ENCODE measurements at regions not wholly inside any gene's neighbourhood (a gene's known extent, or its start where the extent isn't known, plus 50 kb on each side); places are given as distances from the start of the nearest gene placed in this dataset.

- ATAC-seq (ENCODE audit: low FRiP score in 2 of 2) (no peak), DNase-seq (no peak)
- Histone ChIP-seq H3K27me3 (no peaks in the 10 kb centered on the region), H3K27ac (no peak overlapping the region), H3K4me3 (no peak overlapping the region), H3K4me1 (peaks cover 0 to 6% (median 1%) of the 10 kb centered on the region in 4 donors), H3K36me3 (no peaks in the 10 kb centered on the region), H3K9me3 (no peaks in the 10 kb centered on the region)
- TF ChIP-seq CTCF (IDR thresholded peaks at IDR 0.05) (no peak), POLR2AphosphoS5 (IDR thresholded peaks at IDR 0.05) (no peak), EP300 (IDR thresholded peaks at IDR 0.05) (no peak), POLR2A (IDR thresholded peaks at IDR 0.05) (no peak)
- WGBS, 2 donors: 75 to 78% methylated on average over 4 of the region's 4 CpGs
Measured at GRCh38 chr13:76730220-76730619, 156.0 kb downstream of the KCTD12 start.

DNA sequence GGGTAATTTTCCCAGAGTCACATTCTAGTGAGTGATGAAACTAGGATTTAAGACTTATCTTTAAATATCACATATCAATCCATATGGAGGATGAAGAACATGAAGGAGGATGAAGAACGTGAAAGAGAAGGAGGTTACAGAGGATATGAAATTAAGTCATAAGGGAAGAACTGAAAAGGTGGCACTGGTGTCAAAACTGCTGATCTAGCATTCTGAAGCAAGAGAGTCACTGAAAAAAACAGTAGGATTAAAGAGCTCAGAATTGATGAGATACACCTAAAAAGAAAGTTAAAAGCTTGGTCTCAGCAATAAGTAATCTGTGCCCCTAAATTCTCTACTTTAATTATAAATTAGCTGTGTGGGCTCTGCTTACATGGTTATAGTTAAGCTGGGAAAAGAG, 156.5 kb downstream of the KCTD12 start:
- H3K9me3 ChIP-seq: no peaks in the 10 kb centered on the region
- peaks cover 3 to 11% (median 3%) of the 10 kb centered on the region in 4 donors for H3K4me1 ChIP-seq
- no peaks in the 10 kb centered on the region for H3K27me3 ChIP-seq
- DNase-seq: no peak
- H3K27ac ChIP-seq: no peak overlapping the region
- no peak overlapping the region for H3K4me3 ChIP-seq
- 40 to 77% methylated on average over 1 of the region's 1 CpG for WGBS, 2 donors
- H3K36me3 ChIP-seq: no peaks in the 10 kb centered on the region
- TF ChIP-seq EP300 (IDR thresholded peaks at IDR 0.05) (no peak), CTCF (IDR thresholded peaks at IDR 0.05) (no peak), POLR2A (IDR thresholded peaks at IDR 0.05) (no peak), POLR2AphosphoS5 (IDR thresholded peaks at IDR 0.05) (no peak)
- no peak for ATAC-seq (ENCODE audit: low FRiP score in 2 of 2)

DNA sequence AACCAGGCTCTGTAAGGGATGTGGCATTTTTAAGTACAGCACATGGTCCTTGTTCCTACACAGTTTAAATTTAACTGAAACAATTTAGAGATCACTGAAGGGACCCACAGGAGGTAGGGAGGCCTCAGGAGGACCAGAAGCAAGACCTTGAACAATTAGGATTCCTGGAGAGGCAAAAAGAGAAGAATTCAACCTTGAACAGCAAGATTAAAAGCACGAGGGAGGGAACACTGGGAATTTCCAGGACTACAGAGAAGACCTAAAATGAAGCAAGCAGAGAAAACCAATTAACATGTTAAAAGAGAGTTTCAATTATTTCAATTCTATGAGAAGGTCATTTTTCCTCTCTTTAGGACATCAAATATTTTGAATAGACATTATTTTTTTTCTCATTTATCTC, 160.3 kb downstream of the KCTD12 start:
- H3K27ac ChIP-seq: no peak overlapping the region
- no peaks in the 10 kb centered on the region for H3K9me3 ChIP-seq
- peaks cover 19 to 27% (median 21%) of the 10 kb centered on the region in 4 donors for H3K4me1 ChIP-seq
- H3K4me3 ChIP-seq: no peak overlapping the region
- H3K36me3 ChIP-seq: no peaks in the 10 kb centered on the region
- ATAC-seq (ENCODE audit: low FRiP score in 2 of 2) (no peak), DNase-seq (no peak)
- no peak for TF ChIP-seq POLR2AphosphoS5 (IDR thresholded peaks at IDR 0.05)
- WGBS, 2 donors: 64 to 66% methylated on average over 1 of the region's 1 CpG
- no peaks in the 10 kb centered on the region for H3K27me3 ChIP-seq

- TF ChIP-seq POLR2AphosphoS5 (IDR thresholded peaks at IDR 0.05): no peak
- no peak for TF ChIP-seq POLR2A (IDR thresholded peaks at IDR 0.05)
- no peak for TF ChIP-seq CTCF (IDR thresholded peaks at IDR 0.05)
- no peak for TF ChIP-seq EP300 (IDR thresholded peaks at IDR 0.05)
Measured at GRCh38 chr13:76725211-76725610, 161.0 kb downstream of the KCTD12 start.

DNA sequence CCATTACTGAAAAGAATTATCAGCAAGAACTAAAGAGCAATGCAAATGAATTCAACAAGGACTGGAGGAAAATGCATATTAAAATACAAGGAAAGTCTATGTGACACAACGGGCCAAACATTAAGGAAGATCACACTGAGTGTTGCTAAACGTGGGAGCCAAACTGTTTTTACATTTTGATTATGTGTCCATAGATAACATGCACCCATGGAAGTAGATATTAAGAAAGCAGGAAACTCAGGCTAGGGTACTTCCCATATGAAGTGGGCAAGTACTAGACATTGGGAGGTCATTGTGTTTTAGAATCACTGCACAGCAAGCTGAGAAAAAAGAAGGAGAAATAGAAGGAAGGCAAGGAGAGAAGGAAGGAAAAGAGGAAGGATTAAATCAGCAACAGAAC, 161.8 kb downstream of the KCTD12 start:
- no peak for DNase-seq
- Histone ChIP-seq H3K4me1 (peaks cover 19 to 25% (median 20%) of the 10 kb centered on the region in 4 donors), H3K9me3 (no peaks in the 10 kb centered on the region), H3K27me3 (no peaks in the 10 kb centered on the region), H3K36me3 (no peaks in the 10 kb centered on the region), H3K27ac (no peak overlapping the region), H3K4me3 (no peak overlapping the region)
- ATAC-seq (ENCODE audit: low FRiP score in 2 of 2): no peak
- 31 to 40% methylated on average over 2 of the region's 2 CpGs for WGBS, 2 donors
- TF ChIP-seq POLR2A (IDR thresholded peaks at IDR 0.05) (no peak), CTCF (IDR thresholded peaks at IDR 0.05) (no peak), POLR2AphosphoS5 (IDR thresholded peaks at IDR 0.05) (no peak), EP300 (IDR thresholded peaks at IDR 0.05) (no peak)

More at GRCh38 chr13:76725211-76725610, 161.0 kb downstream of the KCTD12 start:
- DNase-seq (no peak), ATAC-seq (ENCODE audit: low FRiP score in 2 of 2) (no peak)
- WGBS, 2 donors: 0% methylated on average over 1 of the region's 1 CpG
- H3K36me3 ChIP-seq: no peaks in the 10 kb centered on the region
- H3K4me1 ChIP-seq: peaks cover 19 to 27% (median 21%) of the 10 kb centered on the region in 4 donors
- no peak overlapping the region for H3K27ac ChIP-seq
- no peaks in the 10 kb centered on the region for H3K27me3 ChIP-seq
- no peaks in the 10 kb centered on the region for H3K9me3 ChIP-seq
- H3K4me3 ChIP-seq: no peak overlapping the region

Measured in upper lobe of left lung (tissue), 6 donors.